ENCODE measurements at regions not wholly inside any gene's neighbourhood (a gene's known extent, or its start where the extent isn't known, plus 50 kb on each side); places are given as distances from the start of the nearest gene placed in this dataset.

DNA sequence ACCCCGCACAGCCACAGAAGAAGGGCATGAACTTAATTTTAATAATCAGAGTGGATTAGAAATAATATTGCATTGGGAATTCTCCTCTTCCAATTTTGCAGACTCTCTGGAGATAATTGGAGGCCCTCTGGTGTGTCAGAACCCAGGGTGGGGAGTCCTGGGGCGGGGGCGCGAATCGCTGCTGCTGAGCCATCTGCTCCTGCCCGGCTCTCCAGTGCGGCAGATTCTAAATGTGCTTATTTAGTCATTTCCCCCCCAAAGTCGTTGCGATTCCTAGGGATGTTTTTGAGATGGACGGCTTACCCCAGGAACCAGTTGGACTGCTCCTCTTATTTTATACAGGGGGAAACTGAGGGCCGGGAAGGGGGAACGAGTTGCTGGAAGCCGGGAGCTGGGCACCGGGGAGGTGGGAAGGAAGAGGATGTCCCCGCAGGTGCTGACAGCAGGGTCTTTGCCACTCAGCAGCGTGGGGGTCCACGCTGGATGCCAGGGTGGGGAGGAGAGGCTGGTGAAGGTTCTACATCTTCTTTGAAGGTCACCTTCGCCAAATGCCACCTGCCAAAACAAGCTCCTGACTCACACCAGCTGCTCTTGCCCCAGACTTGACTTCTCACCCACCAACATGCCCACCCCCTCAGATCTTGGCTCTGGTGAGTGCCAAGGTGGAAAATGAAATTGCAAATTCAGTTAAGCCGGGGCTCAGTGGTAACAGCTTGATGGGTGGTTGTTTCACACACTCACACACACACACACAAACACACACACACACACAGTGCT is 91.3 kb upstream of the PRR23E start:
- TF ChIP-seq, protein P1, sequence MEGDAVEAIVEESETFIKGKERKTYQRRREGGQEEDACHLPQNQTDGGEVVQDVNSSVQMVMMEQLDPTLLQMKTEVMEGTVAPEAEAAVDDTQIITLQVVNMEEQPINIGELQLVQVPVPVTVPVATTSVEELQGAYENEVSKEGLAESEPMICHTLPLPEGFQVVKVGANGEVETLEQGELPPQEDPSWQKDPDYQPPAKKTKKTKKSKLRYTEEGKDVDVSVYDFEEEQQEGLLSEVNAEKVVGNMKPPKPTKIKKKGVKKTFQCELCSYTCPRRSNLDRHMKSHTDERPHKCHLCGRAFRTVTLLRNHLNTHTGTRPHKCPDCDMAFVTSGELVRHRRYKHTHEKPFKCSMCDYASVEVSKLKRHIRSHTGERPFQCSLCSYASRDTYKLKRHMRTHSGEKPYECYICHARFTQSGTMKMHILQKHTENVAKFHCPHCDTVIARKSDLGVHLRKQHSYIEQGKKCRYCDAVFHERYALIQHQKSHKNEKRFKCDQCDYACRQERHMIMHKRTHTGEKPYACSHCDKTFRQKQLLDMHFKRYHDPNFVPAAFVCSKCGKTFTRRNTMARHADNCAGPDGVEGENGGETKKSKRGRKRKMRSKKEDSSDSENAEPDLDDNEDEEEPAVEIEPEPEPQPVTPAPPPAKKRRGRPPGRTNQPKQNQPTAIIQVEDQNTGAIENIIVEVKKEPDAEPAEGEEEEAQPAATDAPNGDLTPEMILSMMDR (CRISPR knock-in tag; IDR thresholded peaks at IDR 0.05), result no peak
- TF ChIP-seq CHD2 (IDR thresholded peaks at IDR 0.05; ENCODE audit: low read depth, low read length), result no peak
